GM20000 (cell line): ENCODE measurements at regions not wholly inside any gene's neighbourhood (a gene's known extent, or its start where the extent isn't known, plus 50 kb on each side); places are given as distances from the start of the nearest gene placed in this dataset.

Experiments used
- DNase-seq: peaks from one replicate; pipeline ENCODE4 v3.0.0; 2012; ENCODE audit warnings: low spot score
- CTCF ChIP-seq: IDR thresholded peaks from 2 replicates; pipeline ENCODE4 v1.5.1; 2012; ENCODE audit warnings: mild to moderate bottlenecking, control low read depth; ENCODE audit errors: extremely low read depth, missing control alignments

- no peak for DNase-seq
- TF ChIP-seq CTCF, result peak; percentile 36
These were observed 50.1 kb upstream of the TTC39B start for GRCh38 chr9:15357050-15357653.
